GM10847 (cell line): ENCODE measurements at regions not wholly inside any gene's neighbourhood (a gene's known extent, or its start where the extent isn't known, plus 50 kb on each side); places are given as distances from the start of the nearest gene placed in this dataset.

ENCODE experiments used
- POLR2A ChIP-seq: IDR thresholded peaks from 2 replicates; pipeline ENCODE4 v1.6.1; 2011; ENCODE audit not compliant: insufficient read length; ENCODE audit errors: extremely low read depth

- TF ChIP-seq POLR2A, result no peak
Observed at GRCh38 chr4:53805291-53805690, 214.0 kb upstream of the LNX1 start.

- TF ChIP-seq POLR2A, result no peak
Observed at GRCh38 chr4:53804719-53805118, 213.4 kb upstream of the LNX1 start.

- TF ChIP-seq POLR2A, result no peak
Observed at GRCh38 chr4:53802500-53802899, 211.2 kb upstream of the LNX1 start.

- no peak for TF ChIP-seq POLR2A
Observed at GRCh38 chr4:53801373-53801772, 210.1 kb upstream of the LNX1 start.

- TF ChIP-seq POLR2A, result no peak
Observed at GRCh38 chr4:53800741-53801140, 209.5 kb upstream of the LNX1 start.

GRCh38 chr4:53793096-53793495 lies 201.8 kb upstream of the LNX1 start:
- no peak for TF ChIP-seq POLR2A

GRCh38 chr4:53790286-53790685 lies 199.0 kb upstream of the LNX1 start:
- TF ChIP-seq POLR2A, result no peak

GRCh38 chr4:53788621-53789020 lies 197.3 kb upstream of the LNX1 start:
- TF ChIP-seq POLR2A, result no peak

GRCh38 chr4:53788011-53788410 lies 196.7 kb upstream of the LNX1 start:
- no peak for TF ChIP-seq POLR2A

- no peak for TF ChIP-seq POLR2A
Observed at GRCh38 chr4:53786632-53787031, 195.3 kb upstream of the LNX1 start.

- TF ChIP-seq POLR2A, result no peak
Observed at GRCh38 chr4:53785996-53786395, 194.7 kb upstream of the LNX1 start.

GRCh38 chr4:53784112-53784511 lies 192.8 kb upstream of the LNX1 start:
- no peak for TF ChIP-seq POLR2A

GRCh38 chr4:53783208-53783859 lies 192.0 kb upstream of the LNX1 start:
- no peak for TF ChIP-seq POLR2A

GRCh38 chr4:53782458-53782845 lies 191.2 kb upstream of the LNX1 start:
- TF ChIP-seq POLR2A, result no peak

- TF ChIP-seq POLR2A, result no peak
Observed at GRCh38 chr4:53781629-53782457, 190.6 kb upstream of the LNX1 start.

- no peak for TF ChIP-seq POLR2A
Observed at GRCh38 chr4:53780736-53781400, 189.6 kb upstream of the LNX1 start.
